ENCODE measurements at regions not wholly inside any gene's neighbourhood (a gene's known extent, or its start where the extent isn't known, plus 50 kb on each side); places are given as distances from the start of the nearest gene placed in this dataset.

DNA sequence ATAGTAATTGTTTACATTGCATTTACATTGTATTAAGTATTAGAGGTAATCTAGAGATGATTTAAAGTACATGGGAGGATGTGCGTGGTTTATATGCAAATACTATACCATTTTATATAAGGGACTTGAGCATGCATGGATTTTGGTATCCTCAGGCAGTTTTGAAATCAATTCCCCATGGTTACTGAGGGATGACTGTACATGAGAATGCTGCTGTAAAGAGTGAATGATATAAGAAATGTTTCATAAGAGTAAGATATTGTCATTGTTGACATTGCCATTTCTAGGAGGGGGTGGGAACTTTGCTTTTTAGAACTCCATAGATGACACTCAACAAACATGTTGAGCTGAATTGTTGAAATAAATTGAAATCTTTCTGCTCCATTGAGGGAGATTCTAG lies 185.0 kb downstream of the SEMA6A start:
- no peak for DNase-seq

DNA sequence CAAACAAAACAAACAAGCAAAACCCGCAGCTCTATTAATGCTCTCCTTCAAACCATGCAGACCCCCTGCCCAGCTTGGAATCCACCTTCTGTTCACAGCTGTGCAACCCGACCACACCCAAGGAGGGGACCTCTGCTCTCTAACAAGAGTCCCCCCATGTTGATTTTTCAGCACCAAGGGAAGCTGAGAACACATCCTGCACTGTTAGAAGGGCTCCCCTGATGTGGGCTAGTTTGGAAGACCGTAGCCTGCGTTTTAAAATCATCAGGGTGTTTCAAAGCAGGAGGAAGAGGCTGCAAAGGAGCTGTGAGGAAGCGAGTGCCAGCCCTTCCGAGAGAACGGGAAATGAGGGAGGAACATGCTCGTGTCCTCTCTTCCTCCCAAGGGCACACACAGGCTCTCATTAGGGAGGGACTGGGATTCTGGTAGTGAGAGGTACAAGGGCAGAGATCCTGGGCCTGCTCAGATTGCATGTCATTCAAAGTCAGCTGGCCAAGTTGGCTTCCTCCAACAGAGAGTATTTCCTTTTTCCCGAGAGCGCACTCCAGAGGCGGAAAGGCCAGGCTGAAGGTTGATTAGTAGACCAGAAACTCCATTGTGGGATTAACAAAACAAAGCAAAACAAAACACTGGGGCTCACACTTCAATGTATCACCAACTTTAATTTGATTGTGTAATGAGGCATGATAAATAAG lies 185.9 kb downstream of the SEMA6A start:
- no peak for DNase-seq

DNA sequence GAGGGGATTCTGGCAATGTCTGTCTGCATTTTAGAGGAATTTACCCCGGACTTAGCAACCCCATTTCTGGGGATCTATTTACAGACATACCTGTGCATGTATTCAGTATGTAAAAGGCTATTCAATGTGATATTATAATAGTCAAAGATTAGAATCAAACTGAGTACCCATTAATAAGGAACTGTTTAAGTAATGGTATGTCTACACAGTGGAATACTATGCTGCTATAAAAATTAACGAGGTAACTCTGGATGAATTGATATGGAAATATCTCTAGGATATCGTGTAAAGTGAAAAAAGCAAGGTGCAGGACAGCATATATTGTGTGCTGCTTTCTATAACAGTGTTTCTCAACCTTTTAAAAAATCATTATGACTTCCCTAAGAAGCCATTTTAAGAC lies 186.9 kb downstream of the SEMA6A start:
- no peak for DNase-seq

DNA sequence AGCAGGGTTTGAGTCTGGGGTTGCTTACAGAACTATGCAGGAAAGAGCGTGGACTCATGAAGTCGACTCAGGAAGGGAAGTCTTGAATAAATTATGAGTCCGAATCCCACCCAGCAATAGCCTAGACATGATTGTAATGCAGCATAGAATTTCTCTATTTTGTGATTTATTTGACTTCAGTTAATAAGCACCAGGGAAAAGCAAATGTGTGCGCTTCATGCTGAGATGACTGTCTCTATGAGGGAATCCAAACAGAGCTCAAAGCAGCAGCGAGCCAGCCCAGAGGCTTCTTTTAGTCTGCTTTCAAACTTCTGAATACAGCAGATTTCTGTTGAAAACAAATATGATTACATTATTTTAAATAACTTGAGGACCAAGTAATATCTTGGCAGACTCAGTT lies 188.0 kb downstream of the SEMA6A start:
- DNase-seq, result no peak

GRCh38 chr5:116382874-116383266 lies 191.8 kb downstream of the SEMA6A start:
- no peak for DNase-seq

DNA sequence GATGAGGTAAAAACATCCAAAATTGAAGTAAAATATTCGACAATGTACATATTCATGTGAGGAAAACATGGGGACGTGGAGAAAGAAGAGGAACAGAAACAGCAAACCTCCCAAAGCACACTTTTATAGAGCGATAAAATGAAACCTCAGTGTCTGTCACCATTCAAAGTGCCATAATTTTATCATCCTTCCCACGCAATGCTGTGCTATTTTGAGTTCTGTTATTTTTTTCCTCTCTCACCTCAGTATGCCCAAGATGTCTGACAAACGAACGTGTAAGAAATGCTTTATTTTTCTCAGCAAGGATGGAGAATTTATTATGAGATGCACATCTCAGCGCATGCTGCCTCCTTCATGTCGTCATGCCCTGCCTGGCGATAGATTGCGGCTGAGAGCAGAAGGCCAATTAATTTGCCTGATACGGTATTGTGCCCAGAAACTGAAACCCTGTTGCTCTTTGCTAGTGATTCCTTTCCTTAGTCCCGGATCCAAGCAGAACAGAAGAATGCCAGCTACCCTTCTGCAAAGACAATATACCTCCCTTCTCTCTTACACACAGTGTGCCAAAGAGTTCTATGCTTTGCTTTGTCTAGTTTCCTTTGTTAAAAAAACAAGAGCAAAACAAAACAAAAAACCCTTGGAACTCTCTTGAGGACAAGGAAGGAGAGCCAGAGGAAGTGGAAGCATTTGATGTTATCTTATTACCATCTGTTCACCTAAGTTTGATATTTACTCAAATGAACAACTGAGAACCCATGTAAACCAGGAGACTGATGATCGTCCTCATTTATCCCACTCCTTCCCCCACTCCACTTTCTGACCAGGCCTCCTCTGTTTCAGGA lies 192.4 kb downstream of the SEMA6A start:
- DNase-seq, result no peak

DNA sequence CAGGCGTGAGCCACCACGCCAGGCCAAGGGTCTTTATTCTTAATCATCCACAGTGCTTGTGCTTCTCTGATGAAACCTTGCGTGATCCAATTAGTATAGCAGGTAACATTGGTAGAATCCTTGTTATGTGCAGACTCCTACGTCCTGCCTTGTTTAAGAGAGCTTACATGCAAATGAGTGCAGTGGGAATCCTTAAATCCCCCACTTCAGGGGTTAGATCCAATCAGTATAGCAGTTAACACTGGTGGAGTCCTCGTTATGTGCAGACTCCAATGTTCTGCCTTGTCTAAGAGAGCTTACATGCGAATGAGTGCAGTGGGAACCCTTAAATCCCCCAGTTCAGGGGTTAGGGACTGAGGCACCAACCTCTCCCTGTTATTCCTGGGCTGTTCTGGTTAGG lies 193.4 kb downstream of the SEMA6A start:
- DNase-seq, result no peak

DNA sequence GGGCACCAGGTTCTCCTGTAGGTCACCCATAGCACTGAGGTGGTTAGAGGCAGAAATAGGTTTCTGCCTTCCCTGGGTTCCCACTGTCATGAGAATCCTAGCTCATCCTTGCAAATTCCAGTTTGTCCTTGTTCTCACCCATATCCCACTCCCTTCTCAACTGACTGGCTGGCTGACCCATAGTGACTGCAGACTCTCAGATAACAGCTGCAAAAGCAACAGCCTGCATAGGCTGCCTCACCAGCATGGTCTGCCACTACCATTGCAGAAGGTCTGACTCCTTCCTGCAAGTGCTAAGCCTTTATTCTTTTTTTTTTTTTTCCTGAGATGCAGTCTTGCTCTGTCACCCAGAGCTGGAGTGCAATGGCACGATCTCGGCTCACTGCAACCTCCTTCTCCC lies 194.0 kb downstream of the SEMA6A start:
- DNase-seq, result no peak

DNA sequence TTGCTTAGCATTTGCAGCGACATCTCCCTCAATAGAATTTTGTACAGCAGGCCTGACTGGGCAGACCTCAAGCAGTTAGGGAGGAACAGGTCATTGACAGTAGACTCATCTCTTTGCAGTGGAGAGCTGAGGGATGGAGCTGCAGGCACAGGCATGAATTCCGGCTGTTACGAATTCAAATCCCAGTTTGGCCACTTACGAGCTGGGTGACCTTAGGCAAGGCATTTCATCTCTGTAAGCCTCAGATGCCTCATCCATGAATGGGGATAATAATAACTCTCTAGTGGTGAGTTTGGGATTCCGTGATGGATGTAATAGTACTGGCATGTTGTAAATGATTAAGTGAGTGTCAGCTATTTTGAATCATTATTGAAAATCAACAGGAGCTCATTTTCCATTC lies 195.3 kb downstream of the SEMA6A start:
- no peak for DNase-seq

DNA sequence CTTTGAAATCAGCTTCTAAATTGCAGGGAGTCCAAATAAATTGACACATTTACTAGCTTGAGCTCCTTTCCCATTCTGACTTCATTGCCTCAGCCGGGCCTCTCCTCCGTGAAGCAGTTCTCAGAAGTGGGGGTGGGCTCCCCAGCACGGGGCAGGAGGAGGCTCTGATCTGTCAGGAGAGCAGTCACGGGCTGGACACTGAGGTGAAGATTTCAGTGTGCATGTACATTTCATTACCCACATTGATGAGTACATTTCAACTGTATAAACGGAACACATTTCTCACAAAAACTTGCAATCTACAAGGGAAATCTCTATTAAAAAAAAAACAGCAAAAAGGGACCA lies 195.9 kb downstream of the SEMA6A start:
- no peak for DNase-seq

DNA sequence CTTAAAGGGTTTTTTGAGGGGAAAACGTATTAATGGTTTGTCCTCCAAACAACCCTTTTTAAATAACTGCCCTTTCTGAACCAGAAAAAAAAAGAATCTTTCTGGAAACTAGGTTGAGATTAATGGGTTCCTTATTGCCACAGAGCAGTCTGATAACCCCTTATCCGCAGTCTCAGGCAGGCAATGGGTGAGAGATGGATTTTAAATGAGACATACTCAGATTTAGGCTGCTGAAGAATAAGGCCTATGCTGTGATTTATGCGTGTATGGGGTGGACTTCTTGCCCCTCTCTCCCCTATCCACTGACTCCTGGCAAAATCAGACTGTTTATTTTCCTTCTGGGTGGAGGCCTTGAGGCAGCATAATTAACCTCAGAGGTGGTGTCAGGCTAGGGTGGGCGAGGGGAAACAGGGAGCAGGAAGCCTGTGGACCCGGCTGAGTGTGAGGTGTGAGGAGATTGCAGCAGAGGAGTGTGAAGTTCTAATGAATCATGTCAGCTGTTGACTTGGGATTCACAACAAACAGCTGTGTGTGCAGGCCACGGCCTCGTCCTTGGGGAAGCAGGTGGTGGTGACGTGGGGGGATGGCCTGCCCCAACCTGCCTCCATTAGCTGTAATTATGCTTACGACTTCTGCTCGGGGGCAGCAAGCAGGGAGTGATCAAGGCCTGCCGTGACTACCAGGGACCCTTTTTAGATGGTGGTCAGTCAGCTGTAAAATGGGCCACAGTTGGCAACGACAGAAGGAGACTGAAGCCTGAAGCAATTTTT lies 196.4 kb downstream of the SEMA6A start:
- DNase-seq, result no peak

DNA sequence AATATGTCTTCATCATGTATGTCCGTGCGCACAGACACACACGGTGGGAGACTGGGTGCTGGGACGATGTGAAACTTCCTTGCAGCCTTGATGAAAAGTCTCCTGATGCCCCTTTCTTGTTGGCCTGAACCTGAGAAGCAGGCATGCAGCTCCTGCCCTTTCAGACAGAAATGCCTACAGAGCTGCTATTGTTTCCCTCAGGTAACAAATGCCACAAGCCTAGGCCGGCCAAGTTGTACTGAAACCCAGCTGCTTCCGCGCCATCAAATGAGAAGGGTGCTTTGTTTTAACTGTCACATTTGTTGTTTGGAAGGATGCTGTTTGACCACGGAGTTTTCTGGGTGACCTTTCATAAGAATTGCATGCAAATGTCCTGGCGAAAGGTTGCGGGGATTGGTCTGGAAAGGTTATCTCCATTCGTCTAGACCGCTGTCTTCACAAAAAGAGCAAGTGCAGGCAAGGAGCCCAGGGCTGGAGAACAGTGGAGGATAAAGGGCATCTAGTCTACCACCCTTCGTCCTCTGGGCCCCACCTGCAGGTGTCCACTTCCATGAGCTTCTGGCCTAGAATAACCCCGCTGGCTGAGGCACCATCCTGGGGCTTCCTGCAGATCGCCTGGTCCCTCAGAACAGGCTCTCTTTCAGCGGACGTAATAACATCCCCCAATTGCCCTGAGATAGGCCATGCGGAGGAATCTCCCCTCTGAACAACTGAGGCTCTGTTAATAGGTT lies 197.2 kb downstream of the SEMA6A start:
- DNase-seq, result no peak

DNA sequence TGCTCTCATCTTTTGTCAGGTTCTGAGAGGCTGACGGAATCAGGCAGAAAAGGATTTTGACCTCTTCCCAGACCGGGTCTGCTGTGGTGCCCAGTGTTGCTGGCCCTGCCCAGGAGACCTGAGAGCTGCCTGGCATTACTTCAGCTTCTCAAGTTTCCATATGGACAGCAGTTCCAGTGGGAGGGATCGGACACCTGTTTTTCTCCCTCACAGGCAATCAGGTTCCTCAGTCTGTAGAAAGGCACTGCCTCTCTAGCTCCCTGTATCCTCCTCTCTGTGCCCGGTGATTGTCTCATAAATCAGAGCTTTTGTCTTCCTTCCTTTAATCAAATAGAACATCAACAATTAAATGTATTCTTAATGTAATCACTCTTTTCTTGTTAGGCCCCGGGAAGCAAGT lies 198.7 kb downstream of the SEMA6A start:
- DNase-seq, result no peak

- DNase-seq, result no peak
Measured at GRCh38 chr5:116374434-116374852, 200.2 kb downstream of the SEMA6A start.

- DNase-seq, result no peak
Measured at GRCh38 chr5:116372931-116373597, 201.6 kb downstream of the SEMA6A start.

GRCh38 chr5:116371935-116372334 lies 202.7 kb downstream of the SEMA6A start:
- DNase-seq, result no peak

- DNase-seq, result no peak
Measured at GRCh38 chr5:116371431-116371830, 203.2 kb downstream of the SEMA6A start.

- no peak for DNase-seq
Measured at GRCh38 chr5:116370886-116371285, 203.7 kb downstream of the SEMA6A start.

DNA sequence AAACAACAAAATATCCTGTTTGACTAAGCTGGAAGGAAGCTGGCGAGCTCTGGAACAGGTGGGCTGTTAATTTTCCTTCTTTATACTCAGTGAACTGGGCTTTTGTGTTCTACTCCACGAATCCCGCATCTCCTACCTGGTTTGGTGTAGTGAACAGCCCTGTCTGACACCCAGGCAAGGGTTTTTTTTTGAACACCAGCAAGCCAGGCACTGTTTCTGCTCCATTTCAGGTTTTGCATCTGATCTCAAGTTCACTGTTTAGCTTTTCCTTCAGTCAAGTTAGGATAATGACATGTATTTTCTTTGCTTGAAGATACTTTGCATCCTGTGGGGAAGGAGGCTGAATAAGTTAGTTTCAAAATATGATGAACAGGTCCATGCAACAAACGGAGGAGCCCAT lies 204.5 kb downstream of the SEMA6A start:
- no peak for DNase-seq

- no peak for DNase-seq
Measured at GRCh38 chr5:116365006-116365496, 209.6 kb downstream of the SEMA6A start.

- DNase-seq, result no peak
Measured at GRCh38 chr5:116363780-116364179, 210.8 kb downstream of the SEMA6A start.

- no peak for DNase-seq
Measured at GRCh38 chr5:116361979-116362577, 212.5 kb downstream of the SEMA6A start.
